ENCODE measurements at regions not wholly inside any gene's neighbourhood (a gene's known extent, or its start where the extent isn't known, plus 50 kb on each side); places are given as distances from the start of the nearest gene placed in this dataset.

GRCh38 chr2:71945603-71945959, 202.1 kb downstream of the CYP26B1 start:
- TF ChIP-seq CTCF (IDR thresholded peaks at IDR 0.05) = no peak
- TF ChIP-seq POLR2A (IDR thresholded peaks at IDR 0.05) = no peak
